AML-193 (cell line): ENCODE measurements at regions not wholly inside any gene's neighbourhood (a gene's known extent, or its start where the extent isn't known, plus 50 kb on each side); places are given as distances from the start of the nearest gene placed in this dataset.
"Not testable (repeated sequence)": the region's sequence is repeated elsewhere in the genome, so short reads cannot be mapped to it uniquely, and the experiment has no call there.

Experiments used
- DNase-seq, 2 experiments: peaks; one replicate each; lab custom pipeline; 2025; lab: John Stamatoyannopoulos, UW

- DNase-seq: no peak
Observed at GRCh38 chr6:121925534-121926255, 473.8 kb upstream of the HSF2 start.

- no peak for DNase-seq
Observed at GRCh38 chr6:121929301-121929700, 470.2 kb upstream of the HSF2 start.

- DNase-seq: no peak
Observed at GRCh38 chr6:121932076-121932991, 467.1 kb upstream of the HSF2 start.

- DNase-seq: no peak
Observed at GRCh38 chr6:121934451-121934850, 465.0 kb upstream of the HSF2 start.

GRCh38 chr6:121940728-121941127 is 458.7 kb upstream of the HSF2 start:
- DNase-seq: no peak

- no peak for DNase-seq
Observed at GRCh38 chr6:121944354-121944753, 455.1 kb upstream of the HSF2 start.

GRCh38 chr6:121951123-121951522 is 448.3 kb upstream of the HSF2 start:
- no peak for DNase-seq

GRCh38 chr6:121951918-121952379 is 447.5 kb upstream of the HSF2 start:
- DNase-seq: no peak

GRCh38 chr6:121955401-121955800 is 444.1 kb upstream of the HSF2 start:
- not testable (repeated sequence) for DNase-seq

GRCh38 chr6:121956782-121957181 is 442.7 kb upstream of the HSF2 start:
- DNase-seq: no peak

GRCh38 chr6:121959501-121959900 is 440.0 kb upstream of the HSF2 start:
- DNase-seq: no peak

- no peak for DNase-seq
Observed at GRCh38 chr6:121961619-121962125, 437.8 kb upstream of the HSF2 start.

- DNase-seq: no peak
Observed at GRCh38 chr6:121963826-121964225, 435.6 kb upstream of the HSF2 start.

GRCh38 chr6:121965739-121966138 is 433.7 kb upstream of the HSF2 start:
- DNase-seq: no peak

GRCh38 chr6:121967631-121968030 is 431.8 kb upstream of the HSF2 start:
- DNase-seq: no peak

- DNase-seq: no peak
Observed at GRCh38 chr6:121971931-121972335, 427.5 kb upstream of the HSF2 start.

- no peak for DNase-seq
Observed at GRCh38 chr6:121984956-121985355, 414.5 kb upstream of the HSF2 start.

GRCh38 chr6:121993362-121993761 is 406.1 kb upstream of the HSF2 start:
- DNase-seq: no peak

- no peak for DNase-seq
Observed at GRCh38 chr6:121994919-121995318, 404.5 kb upstream of the HSF2 start.

- DNase-seq: no peak
Observed at GRCh38 chr6:121998631-121999030, 400.8 kb upstream of the HSF2 start.

GRCh38 chr6:121999456-122000065 is 399.9 kb upstream of the HSF2 start:
- no peak for DNase-seq

- no peak for DNase-seq
Observed at GRCh38 chr6:122005661-122006060, 393.8 kb upstream of the HSF2 start.
